H4 (cell line): ENCODE measurements at regions not wholly inside any gene's neighbourhood (a gene's known extent, or its start where the extent isn't known, plus 50 kb on each side); places are given as distances from the start of the nearest gene placed in this dataset.
A peak's percentile ranks its signal among the peaks of the same experiment; 100 is the strongest.
"Not testable (repeated sequence)": the region's sequence is repeated elsewhere in the genome, so short reads cannot be mapped to it uniquely, and the experiment has no call there.

Experiments
- DNase-seq: peaks from one replicate; pipeline ENCODE4 v3.0.0-alpha.2; 2015; ENCODE audit warnings: low spot score

DNA sequence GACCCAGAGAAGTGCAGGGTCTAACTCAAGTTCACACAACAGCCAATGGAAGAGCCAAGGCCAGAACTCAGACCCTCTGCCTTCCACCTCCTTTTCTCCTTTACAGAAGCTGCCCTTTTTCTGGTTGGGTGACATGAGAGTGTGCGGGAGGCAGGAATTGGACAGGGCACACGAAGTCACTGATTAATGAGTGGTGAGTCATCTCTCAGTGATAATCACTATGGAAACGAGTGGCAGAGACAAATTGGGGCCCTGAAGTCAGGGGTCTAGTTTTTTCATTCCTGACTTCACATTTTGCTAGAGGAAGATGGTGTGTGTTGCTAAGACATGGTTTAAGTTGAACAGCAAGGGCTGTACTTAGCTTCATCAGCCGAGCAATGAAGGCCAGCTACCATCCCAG is 312.7 kb upstream of the CCL2 start:
- DNase-seq = no peak

DNA sequence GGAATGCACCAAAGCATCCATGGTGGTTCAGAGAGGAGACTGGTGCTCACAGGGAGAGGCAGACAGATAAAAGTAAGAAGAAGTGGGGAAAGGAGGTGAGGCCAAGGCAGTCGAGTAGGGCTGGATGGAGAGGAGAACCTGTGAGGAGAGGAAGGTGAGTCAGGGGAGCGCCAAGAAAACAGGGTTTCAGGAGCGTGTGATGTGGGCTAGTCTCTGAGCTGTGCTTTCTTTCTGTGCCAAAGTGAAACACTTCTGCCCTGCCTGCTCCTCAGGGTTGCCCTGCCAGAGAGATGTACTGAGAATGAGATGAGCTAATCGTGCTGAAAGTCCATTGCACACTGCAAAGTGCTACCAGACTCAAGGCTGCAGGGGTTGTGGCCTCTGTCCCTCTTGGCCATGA is 310.7 kb upstream of the CCL2 start:
- no peak for DNase-seq

DNA sequence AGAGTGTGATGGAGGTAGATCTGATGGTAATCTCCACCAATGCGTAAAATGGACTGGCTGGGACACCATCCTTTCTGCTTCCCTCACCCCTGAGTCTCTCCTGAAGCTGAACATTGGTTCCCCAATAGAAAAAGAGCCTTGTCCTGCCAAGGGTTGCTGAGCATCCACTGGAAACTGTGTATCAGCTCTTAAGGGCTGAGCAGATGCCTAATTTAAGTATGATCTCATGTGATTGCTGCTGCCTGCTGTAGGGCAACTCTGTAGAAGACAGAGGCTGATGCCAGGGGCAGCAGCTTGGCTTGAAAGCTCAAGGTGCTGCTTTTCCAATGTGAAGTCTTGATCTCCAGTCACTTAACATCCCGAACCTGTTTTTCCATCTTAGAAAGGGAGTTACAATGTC is 310.3 kb upstream of the CCL2 start:
- DNase-seq = no peak

DNA sequence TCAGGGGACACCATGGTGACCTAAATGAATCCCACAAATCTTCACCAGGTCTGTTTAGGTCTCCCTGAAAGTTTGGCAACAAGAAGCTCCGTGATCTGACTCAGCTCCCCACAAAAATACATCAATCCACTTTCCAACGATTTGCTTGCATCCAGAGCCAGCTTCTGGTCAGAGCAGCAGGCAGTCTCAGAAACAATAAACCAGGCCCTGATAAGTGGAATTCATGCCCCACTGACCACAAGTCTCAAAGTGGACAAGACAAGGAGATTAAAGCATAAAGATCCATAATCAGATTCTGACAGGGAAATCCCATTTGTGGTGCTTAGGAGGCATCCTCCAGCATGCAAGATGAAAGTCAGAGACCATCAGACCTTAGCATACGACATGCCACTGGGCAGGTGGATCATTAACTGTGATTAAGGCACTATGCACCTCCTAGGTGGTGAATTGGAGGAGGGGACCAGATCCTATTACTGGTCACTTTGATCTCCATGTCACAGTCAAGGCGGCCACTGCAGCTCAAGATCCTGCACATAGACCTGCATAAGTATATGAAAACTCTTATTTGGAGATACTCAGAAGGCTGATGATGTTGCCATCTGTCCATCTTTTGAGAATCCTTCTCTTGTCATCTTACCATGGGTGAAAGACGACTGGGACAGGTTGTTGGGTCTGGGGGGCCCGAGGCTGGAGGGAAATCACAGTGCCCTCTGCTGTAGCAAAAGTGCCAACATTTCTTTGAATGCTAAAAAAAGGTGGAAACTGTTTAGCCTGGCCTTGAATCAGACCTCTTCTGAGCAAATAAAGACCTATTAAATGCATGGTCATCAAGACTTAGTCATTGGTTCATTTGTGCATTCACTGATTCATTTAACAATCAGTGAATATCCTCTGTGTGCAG is 309.2 kb upstream of the CCL2 start:
- no peak for DNase-seq

DNA sequence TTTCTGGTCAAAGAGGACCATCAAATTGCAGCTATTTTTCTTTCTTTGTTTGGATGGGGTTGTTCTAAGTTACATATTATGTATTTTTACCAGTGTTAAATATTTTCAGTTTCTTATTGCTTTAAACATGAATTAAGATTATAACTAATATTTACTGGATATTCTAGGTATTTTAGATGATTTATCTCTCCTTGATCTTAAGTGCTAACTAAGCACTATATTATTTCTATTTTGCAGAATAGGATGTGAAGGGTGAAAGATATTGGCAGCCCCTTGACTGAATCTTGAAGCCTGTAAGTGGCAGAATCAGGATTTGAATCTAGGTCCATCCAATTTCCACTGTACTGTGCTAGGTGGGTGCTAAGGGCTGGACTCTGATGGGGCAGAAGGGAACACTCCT is 307.3 kb upstream of the CCL2 start:
- DNase-seq = no peak

DNA sequence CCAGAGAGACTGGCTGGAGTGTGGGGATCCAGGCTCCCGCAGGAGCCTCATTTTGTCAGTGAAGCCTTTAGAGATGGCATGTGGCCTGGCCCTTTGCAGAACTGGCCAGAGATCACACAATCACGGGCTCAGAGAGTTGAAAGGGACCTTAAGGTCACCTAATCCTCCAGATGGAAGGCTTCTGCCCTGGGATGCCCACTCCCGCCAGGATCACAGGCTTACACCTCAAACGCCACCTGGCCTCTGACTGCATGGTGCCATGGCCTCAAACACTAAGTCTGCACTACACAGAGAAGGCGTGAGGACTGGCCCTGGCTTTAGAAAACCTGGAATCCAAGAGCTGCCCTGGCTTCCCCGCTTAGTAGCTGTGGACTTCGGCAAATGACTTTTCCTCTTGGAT is 306.8 kb upstream of the CCL2 start:
- no peak for DNase-seq

DNA sequence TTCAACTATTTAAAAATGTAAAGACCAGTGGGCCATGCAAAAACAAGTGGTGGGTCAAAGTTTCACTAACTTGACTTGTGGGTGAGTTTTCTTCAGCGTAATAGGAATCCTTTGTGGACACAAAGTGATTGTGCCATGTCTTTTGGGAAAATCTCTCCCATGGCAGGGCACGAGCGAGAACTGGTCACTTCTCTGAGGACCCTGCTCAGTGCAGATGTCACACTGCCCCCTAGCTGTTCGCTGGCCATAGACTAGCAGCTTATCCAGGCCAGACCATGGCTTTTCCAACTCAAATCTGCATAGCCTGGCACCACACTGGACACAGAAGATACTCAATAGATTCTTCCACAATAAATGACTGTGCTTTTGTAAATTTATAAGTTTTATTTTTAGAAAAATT is 306.0 kb upstream of the CCL2 start:
- no peak for DNase-seq

DNA sequence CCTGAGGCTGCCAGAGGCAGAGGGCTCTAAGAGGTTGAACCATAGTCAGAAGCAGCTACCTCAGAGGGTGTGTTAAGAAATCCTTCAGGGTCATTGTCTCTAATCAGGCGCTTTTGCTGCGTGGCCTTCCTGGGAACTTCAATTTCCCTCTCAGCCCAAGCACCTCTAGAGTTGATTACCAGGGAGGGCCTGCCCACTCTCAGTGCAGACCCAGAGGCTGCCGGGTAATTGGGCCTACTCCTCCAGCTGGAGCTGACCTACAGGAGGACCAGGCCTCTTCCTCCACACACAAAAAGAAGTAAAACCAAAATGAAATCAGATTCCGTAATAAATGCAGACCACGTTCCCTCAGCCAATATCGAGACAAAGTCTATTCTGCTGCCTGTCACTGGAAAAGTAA is 305.0 kb upstream of the CCL2 start:
- DNase-seq = no peak

DNA sequence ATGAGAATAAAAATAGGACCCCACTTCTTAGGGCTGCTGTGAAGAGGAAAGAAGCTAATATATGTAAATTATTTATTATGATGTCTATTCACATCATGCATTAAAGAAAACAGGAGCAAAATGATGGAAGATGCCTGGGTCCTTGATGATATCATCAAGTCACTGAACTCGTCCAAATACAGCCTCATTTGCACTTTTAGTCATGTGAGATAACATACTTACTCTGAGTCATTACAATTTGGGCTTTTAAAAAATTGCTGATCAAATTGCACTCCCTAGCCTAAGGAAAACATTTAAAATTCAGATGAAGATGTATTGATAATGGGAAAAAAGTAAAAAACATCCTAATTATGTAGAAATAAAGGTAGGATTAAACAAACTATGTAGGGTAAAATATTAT is 302.7 kb upstream of the CCL2 start:
- DNase-seq = no peak

DNA sequence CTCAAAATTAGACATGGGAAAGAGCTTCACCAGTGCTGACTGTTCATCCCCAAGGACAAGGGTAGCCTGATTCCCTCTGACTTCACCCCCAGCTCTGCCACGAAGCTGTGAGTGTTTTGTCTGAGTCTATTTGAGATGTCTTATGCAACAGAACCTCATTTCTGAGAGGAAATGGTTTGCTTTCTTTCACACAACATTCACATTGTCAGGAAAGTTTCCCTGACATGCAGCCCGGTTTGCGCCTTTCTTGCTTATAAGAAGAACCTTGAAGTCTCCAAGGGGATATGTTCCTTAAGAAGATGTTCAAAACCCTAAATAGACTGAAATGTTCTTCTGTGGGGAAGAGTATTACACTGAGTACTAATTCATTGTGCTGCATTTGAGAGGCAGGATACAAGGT is 300.5 kb upstream of the CCL2 start:
- DNase-seq = no peak

DNA sequence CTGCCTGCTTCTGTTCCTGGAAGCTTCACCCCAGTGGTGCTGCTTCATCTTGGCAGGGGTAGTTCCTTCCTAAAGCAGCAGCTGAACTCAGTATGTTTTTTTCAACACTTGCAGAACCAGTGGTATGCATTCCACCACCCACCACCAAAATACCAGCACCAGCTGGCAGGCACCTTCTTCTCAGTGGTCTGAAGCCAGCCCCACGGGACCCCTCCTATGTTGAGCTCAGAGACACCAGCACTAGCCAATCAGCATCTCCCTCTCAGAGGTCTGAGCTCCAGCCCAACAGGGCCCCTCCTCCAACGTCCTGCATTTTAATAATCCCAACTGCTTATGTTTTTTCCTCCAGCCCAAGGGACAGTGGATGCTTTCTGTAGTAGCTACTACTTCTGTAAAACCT is 299.6 kb upstream of the CCL2 start:
- DNase-seq = no peak

DNA sequence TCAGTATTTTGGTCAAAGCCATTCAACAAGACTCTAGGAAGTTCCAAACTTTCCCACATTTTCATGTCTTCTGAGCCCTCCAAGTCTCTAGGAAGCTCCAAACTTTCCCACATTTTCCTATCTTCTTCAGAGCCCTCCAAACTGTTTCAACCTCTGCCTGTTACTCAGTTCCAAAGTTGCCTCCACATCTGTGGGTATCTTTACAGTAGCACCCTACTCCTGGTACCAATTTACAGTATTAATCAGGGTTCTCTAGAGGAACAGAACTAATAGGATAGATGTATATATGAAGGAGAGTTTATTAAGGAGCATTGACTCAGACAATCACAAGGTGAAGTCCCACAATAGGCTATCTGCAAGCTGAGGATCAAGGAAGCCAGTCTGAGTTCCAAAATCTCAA is 296.0 kb upstream of the CCL2 start:
- DNase-seq = not testable (repeated sequence)

DNA sequence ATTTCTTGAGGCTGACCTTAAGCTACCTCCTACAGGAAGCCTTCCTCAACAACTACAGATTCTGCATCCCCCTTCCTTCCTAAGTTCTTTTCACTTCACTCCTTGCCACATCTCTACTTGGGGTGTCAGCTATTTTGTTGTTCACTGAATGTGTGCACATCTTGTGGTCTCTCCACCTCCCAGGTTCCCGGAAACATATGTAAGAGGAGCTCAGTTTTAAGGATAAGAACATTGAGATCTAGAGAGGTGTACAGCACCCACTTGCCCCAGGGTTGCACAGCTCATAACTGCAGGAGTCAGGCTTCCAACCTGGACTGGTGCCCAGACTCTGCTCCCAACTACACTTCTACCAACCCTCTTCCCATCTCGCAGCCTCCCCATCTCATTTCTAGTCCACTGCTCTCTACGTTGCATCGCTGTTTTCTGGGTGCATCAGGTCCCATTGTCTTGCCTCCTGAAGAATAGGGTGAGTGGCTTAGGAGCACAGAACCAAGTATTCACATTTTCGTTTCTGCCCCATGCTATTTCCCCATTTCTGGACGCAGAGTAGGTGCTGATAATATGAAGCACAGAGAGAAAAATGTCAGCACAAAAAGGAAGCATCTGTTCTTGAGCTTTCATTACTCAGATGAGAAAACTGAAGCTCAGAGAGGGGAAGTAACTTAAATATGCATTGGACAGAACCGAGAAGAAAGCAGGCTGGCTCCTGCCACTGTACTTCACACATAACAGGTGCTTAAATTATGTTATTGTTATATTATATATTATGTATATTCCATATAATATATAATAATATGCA is 292.0 kb upstream of the CCL2 start:
- DNase-seq = no peak

DNA sequence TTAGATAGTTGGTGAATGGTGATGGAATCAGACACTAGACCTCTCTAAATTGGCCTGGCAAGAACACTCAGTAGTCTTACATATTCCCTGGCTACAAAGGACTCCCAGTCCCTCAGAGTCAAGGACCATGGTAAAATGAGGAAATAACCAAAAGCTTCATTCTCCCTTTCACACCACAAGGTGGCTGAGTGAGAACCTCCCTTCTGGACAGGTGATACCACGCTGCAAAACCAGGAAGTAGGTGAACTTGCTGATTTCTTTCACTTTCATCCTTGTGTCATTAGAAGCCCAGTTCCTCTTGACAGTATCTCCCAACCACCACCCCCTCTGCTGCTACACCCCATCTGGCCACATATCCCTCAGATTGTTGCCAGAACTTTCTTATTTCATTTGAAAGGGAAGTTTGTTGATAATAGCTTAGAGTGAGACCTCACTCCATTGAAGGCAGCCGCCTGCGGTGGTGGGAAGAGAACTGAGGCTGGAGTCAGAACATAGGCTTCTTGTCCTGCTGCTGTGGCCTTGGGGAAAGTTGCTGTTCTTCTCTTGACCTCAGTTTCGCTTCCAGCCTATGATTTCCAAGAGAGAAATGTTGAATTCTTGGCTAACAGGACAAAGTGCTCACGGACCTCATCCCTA is 290.6 kb upstream of the CCL2 start:
- DNase-seq = no peak

DNA sequence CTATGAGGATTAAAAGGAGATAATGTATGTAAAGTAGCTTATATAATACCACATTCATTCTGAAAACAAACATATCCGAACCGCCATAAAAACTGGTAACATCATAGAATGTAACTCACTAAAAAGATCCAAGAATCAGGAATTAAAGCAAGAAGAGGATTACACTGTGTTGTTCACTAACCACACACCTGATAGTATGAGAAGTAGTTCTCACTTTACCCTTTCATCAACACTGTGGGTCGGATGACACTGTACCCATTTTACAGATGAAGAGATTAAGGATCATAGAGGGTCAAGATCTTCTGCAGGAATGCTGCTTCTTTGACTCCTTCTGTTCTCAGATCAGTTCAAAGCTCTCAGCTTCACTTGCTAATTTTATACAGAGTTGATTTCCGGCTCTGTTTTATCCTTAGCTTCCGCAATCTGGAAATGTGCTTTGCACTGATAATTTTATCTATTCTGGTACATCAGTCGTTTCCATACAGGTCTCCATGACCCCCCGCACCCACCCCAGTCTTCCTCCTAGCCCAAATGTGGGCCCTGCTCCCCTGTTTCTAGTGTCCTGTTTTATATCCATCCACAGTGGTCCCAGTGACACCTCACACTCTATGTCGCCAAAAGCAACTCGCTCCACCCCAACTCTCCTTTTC is 288.6 kb upstream of the CCL2 start:
- no peak for DNase-seq

DNA sequence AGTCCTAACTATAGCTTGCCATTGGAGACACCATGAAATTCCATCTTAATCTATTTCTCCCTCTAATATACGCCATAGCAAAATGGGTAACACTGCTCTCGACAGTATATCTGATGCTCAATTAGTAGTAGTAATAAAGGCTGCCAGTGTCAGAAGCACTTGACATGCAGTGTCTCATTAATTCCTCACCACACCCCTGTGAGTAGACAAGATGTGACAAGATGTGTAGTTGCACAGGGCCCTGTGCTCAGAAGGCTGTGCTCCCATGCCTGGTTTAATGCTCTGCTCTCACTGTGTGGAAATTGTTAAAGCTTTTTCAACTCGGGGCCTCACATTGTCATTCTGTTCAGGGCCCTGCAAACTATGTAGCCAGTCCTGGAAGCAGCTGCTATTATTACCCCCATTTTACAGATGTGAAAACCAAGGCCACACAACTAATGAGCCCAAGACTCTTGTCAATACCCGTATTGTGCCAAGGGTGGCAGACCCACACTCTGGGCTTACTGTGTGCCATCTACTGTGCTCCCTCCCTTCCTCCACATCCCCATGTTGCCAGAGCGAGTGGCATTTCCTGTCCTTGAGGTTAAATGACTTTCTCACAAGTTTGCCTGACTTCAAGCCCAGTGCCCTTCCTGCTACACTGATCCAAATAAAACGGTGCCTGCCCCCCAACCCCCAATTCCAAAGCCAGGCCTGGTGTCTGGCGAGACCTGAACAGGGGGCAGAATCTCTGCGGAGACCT is 287.3 kb upstream of the CCL2 start:
- no peak for DNase-seq

DNA sequence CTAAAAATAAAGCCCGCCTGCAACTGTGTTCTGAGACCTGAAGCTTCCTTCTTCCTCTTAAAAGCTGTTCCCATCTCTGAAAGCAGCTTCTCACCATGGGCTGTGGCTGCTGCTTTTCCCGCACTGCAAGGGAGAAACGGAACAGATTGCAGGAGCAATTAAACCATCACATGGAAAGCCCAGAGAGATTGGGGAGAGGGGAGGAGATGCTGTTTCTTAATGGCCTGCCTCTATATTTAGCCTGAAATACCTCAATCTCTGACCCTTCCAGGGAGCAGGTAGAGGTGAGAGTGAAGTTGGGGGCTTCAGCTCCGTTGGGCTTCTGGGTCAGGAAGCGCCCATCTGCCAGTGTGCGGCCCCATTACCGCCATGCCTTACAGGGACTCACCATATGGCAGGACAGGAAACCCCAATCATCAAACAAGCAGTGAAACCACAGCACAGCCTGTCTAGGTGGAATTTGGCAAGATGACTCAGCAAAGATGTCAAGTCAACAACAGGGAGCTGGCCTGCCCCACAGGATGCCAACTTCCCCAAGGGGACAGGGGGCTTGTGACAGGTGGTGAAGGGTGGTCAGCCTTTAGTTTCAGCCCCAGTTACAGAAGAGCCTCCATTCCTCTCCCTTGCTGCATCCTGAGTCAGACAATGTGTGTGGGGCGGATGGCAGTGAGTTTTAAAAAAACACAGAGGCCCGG is 286.6 kb upstream of the CCL2 start:
- DNase-seq = peak; percentile 85

DNA sequence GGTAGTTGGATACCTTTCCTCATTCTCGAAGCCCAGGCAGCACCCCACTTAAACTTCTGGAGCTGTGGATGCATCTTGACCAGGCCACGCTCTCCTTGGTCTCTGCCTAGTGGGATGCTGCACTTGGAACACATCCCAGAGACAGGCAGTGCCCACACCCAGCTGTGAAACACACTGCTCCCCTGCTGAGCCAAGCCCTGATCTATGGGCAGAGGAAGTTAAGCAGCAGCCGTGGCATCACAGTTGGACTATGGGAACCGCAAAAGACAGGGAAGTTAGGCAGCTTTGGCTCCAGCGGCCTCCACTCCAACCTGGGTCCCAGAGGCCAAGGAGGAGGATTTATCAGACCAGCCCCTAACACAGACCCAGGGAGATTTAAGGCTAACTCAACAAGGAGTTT is 284.8 kb upstream of the CCL2 start:
- DNase-seq = no peak

DNA sequence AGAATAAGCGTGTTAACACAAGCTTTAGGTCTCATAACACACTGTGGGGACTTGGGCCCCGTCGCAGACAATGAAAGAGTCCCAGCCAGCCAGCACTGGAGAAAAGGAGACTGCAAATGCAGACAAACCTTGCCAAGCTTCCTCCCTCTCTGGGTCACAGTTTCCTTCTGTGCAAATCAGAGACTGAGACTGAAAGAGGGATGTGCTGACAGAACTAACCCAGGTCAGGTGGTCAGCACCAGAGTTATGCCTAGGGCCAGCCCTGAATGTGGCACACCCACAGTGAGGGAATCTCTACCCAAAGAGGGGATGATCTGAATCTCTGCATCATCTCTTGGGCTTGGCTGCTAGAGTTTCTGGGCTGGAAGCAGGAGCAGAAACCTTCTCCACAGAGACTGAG is 282.3 kb upstream of the CCL2 start:
- no peak for DNase-seq

DNA sequence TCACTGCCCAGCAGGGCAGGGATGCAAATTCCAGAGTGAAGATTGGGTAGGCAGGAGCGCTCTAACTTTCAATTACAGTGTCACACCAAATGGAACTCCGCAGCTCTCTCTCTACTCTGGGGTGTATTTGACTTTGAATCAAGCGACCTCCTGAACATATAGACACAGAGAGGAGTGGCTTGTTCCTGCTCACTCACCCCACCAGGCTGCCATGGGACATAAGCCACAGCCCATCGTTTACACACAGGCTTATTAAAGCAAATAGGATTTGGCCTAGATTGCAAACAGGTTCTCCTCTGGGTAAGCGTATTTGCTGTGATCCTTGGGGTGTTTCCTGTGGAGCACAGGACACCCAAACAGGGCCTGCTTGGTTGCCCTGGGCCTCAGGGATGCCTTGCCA is 281.6 kb upstream of the CCL2 start:
- no peak for DNase-seq

DNA sequence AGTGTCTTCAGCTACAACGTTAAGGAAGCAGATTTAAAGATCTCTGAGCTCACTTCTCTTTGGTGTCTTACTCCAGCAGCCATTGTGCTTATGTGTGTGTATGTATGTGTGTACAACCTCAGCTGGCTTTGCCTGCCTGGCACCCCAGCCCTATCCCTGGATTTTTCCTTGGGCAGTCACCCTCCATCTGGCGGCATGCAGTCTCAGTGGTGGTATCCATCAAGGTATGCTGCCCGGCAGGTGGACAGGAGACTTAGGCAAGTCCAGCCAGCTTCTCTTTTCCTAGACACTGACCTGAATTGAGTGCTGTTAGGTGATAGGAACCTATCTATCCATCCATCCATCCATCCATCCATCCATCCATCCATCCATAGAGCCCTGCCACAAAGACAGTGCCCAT is 280.8 kb upstream of the CCL2 start:
- DNase-seq = no peak
